Neural progenitor cell (in vitro differentiated cells): ENCODE measurements at regions not wholly inside any gene's neighbourhood (a gene's known extent, or its start where the extent isn't known, plus 50 kb on each side); places are given as distances from the start of the nearest gene placed in this dataset.

ENCODE experiments used
- DNase-seq: peaks from one replicate; pipeline ENCODE4 v3.0.0-alpha.2; 2016; ENCODE audit warnings: low spot score
- H2AFZ ChIP-seq: fragments of 200-600 bp; sonication (generic); replicated peaks from 2 replicates; pipeline ENCODE4 v1.6.1; 2016; ENCODE audit warnings: antibody characterized with exemption
- H3F3A ChIP-seq: fragments of 200-600 bp; sonication (generic); 2 replicates; pipeline ENCODE4 v1.6.1; 2016; ENCODE audit warnings: antibody characterized with exemption, low read depth
- H3K27ac ChIP-seq: fragments of 200-600 bp; sonication (generic); 2 replicates; pipeline ENCODE4 v1.5.1; 2016; ENCODE audit warnings: mild to moderate bottlenecking
- H3K27me3 ChIP-seq: fragments of 200-600 bp; sonication (generic); 2 replicates; pipeline ENCODE4 v1.6.1; 2016; ENCODE audit warnings: mild to moderate bottlenecking, moderate library complexity
- H3K36me3 ChIP-seq: fragments of 200-600 bp; sonication (generic); 2 replicates; pipeline ENCODE4 v1.5.1; 2016
- H3K4me1 ChIP-seq: fragments of 200-600 bp; sonication (generic); 2 replicates; pipeline ENCODE4 v1.6.1; 2016; ENCODE audit warnings: mixed run types
- H3K4me2 ChIP-seq: fragments of 200-600 bp; sonication (generic); 2 replicates; pipeline ENCODE4 v1.6.1; 2016
- H3K4me3 ChIP-seq: fragments of 200-600 bp; sonication (generic); 2 replicates; pipeline ENCODE4 v1.5.1; 2016
- H3K79me2 ChIP-seq: fragments of 200-600 bp; sonication (generic); 2 replicates; pipeline ENCODE4 v1.6.1; 2016; ENCODE audit warnings: low read depth
- H3K9ac ChIP-seq: fragments of 200-600 bp; sonication (generic); 2 replicates; pipeline ENCODE4 v1.6.1; 2016
- H3K9me3 ChIP-seq: fragments of 200-600 bp; sonication (generic); 2 replicates; pipeline ENCODE4 v1.5.1; 2016; ENCODE audit warnings: low read depth
- H4K20me1 ChIP-seq: fragments of 200-600 bp; sonication (generic); 2 replicates; pipeline ENCODE4 v1.6.1; 2016; ENCODE audit warnings: low read depth
- H3K27ac Mint-ChIP-seq: 3 replicates; pipeline ENCODE4 v1.8.0; 2021; ENCODE audit warnings: mixed read lengths
- H3K27me3 Mint-ChIP-seq: 2 replicates; pipeline ENCODE4 v1.8.0; 2022; ENCODE audit warnings: low read depth, mild to moderate bottlenecking, inconsistent platforms, moderate library complexity, mixed read lengths; ENCODE audit not compliant: insufficient read depth
- H3K36me3 Mint-ChIP-seq: 3 replicates; pipeline ENCODE4 v1.8.0; 2021; ENCODE audit warnings: mixed read lengths
- H3K4me1 Mint-ChIP-seq: 3 replicates; pipeline ENCODE4 v1.8.0; 2021; ENCODE audit warnings: mixed read lengths
- H3K4me3 Mint-ChIP-seq: 3 replicates; pipeline ENCODE4 v1.8.0; 2021; ENCODE audit warnings: mild to moderate bottlenecking, moderate library complexity, mixed read lengths
- H3K9me3 Mint-ChIP-seq: 3 replicates; pipeline ENCODE4 v1.8.0; 2020; ENCODE audit warnings: mixed read lengths
- CTCF ChIP-seq: fragments of 200-600 bp; sonication (generic); IDR thresholded peaks from 2 replicates; pipeline ENCODE4 v1.5.1; 2017; ENCODE audit warnings: antibody characterized with exemption, mild to moderate bottlenecking
- EZH2 ChIP-seq: fragments of 200-600 bp; sonication (generic); IDR thresholded peaks from 2 replicates; pipeline ENCODE4 v1.6.1; 2017; ENCODE audit warnings: antibody characterized with exemption, mild to moderate bottlenecking, moderate library complexity
- EZH2phosphoT487 ChIP-seq: fragments of 200-600 bp; sonication (generic); IDR thresholded peaks from 2 replicates; pipeline ENCODE4 v1.6.1; 2017; ENCODE audit warnings: antibody characterized with exemption

GRCh38 chrX:22648281-22648680 is 351.5 kb upstream of the DDX53 start:
- H4K20me1 ChIP-seq: no peaks in the 10 kb centered on the region
- H3K27ac ChIP-seq: no peak overlapping the region
- no peaks in the 10 kb centered on the region for H3K4me1 ChIP-seq
- H3K27me3 ChIP-seq: no peaks in the 10 kb centered on the region
- no peaks in the 10 kb centered on the region for H3K27me3 Mint-ChIP-seq
- H3K9me3 Mint-ChIP-seq: no peaks in the 10 kb centered on the region
- H3K4me2 ChIP-seq: no peak overlapping the region
- no peaks in the 10 kb centered on the region for H3K36me3 ChIP-seq
- H3K9ac ChIP-seq: no peak overlapping the region
- H3K27ac Mint-ChIP-seq: no peak overlapping the region
- no peak for DNase-seq
- H3K4me3 Mint-ChIP-seq: no peak overlapping the region
- H2AFZ ChIP-seq: no peak overlapping the region
- H3K9me3 ChIP-seq: peaks cover 3% of the 10 kb centered on the region
- H3K36me3 Mint-ChIP-seq: no peaks in the 10 kb centered on the region
- TF ChIP-seq CTCF (no peak), EZH2 (no peak), EZH2phosphoT487 (no peak)
- no peaks in the 10 kb centered on the region for H3K79me2 ChIP-seq
- no peaks in the 10 kb centered on the region for H3F3A ChIP-seq
- H3K4me1 Mint-ChIP-seq: no peaks in the 10 kb centered on the region
- no peak overlapping the region for H3K4me3 ChIP-seq

GRCh38 chrX:22650691-22651090 is 349.1 kb upstream of the DDX53 start:
- Histone ChIP-seq H3K27me3 (no peaks in the 10 kb centered on the region), H3K79me2 (no peaks in the 10 kb centered on the region), H3K4me1 (no peaks in the 10 kb centered on the region), H3K4me3 (no peak overlapping the region), H3K9me3 (peaks cover 3% of the 10 kb centered on the region), H3K4me2 (no peak overlapping the region), H2AFZ (no peak overlapping the region), H3K36me3 (no peaks in the 10 kb centered on the region), H3K27ac (no peak overlapping the region), H3K9ac (no peak overlapping the region), H4K20me1 (no peaks in the 10 kb centered on the region), H3F3A (no peaks in the 10 kb centered on the region)
- TF ChIP-seq CTCF (no peak), EZH2phosphoT487 (no peak), EZH2 (no peak)
- H3K27ac Mint-ChIP-seq: no peak overlapping the region
- no peaks in the 10 kb centered on the region for H3K9me3 Mint-ChIP-seq
- no peaks in the 10 kb centered on the region for H3K27me3 Mint-ChIP-seq
- no peak for DNase-seq
- H3K4me1 Mint-ChIP-seq: no peaks in the 10 kb centered on the region
- no peaks in the 10 kb centered on the region for H3K36me3 Mint-ChIP-seq
- no peak overlapping the region for H3K4me3 Mint-ChIP-seq

- no peak overlapping the region for H3K9ac ChIP-seq
- peaks cover 4% of the 10 kb centered on the region for H3K9me3 Mint-ChIP-seq
- H3K27ac Mint-ChIP-seq: no peak overlapping the region
- H3K27ac ChIP-seq: no peak overlapping the region
- H3K9me3 ChIP-seq: no peaks in the 10 kb centered on the region
- no peaks in the 10 kb centered on the region for H3K36me3 Mint-ChIP-seq
- H3K79me2 ChIP-seq: no peaks in the 10 kb centered on the region
- H3F3A ChIP-seq: no peaks in the 10 kb centered on the region
- peak; percentile 52 for DNase-seq
- H3K4me3 ChIP-seq: no peak overlapping the region
- H3K27me3 ChIP-seq: no peaks in the 10 kb centered on the region
- no peaks in the 10 kb centered on the region for H3K36me3 ChIP-seq
- peak overlapping the region; percentile 70 for H2AFZ ChIP-seq
- no peaks in the 10 kb centered on the region for H3K4me1 ChIP-seq
- H3K4me1 Mint-ChIP-seq: no peaks in the 10 kb centered on the region
- TF ChIP-seq CTCF (no peak), EZH2 (no peak), EZH2phosphoT487 (no peak)
- H3K27me3 Mint-ChIP-seq: no peaks in the 10 kb centered on the region
- no peak overlapping the region for H3K4me2 ChIP-seq
- no peak overlapping the region for H3K4me3 Mint-ChIP-seq
- H4K20me1 ChIP-seq: no peaks in the 10 kb centered on the region
Measured at GRCh38 chrX:22652596-22652995, 347.2 kb upstream of the DDX53 start.

GRCh38 chrX:22660756-22661155 is 339.0 kb upstream of the DDX53 start:
- Mint-ChIP-seq H3K27ac (no peak overlapping the region), H3K4me3 (no peak overlapping the region), H3K4me1 (no peaks in the 10 kb centered on the region), H3K36me3 (no peaks in the 10 kb centered on the region), H3K9me3 (peaks cover 4% of the 10 kb centered on the region), H3K27me3 (no peaks in the 10 kb centered on the region)
- no peak for DNase-seq
- peaks cover 2% of the 10 kb centered on the region for H3K9me3 ChIP-seq
- H3F3A ChIP-seq: no peaks in the 10 kb centered on the region
- no peaks in the 10 kb centered on the region for H3K4me1 ChIP-seq
- no peaks in the 10 kb centered on the region for H3K27me3 ChIP-seq
- no peak overlapping the region for H3K9ac ChIP-seq
- no peaks in the 10 kb centered on the region for H3K36me3 ChIP-seq
- no peak overlapping the region for H3K27ac ChIP-seq
- H3K4me3 ChIP-seq: no peak overlapping the region
- H4K20me1 ChIP-seq: no peaks in the 10 kb centered on the region
- TF ChIP-seq EZH2phosphoT487 (no peak), CTCF (no peak)
- no peak overlapping the region for H2AFZ ChIP-seq
- H3K79me2 ChIP-seq: no peaks in the 10 kb centered on the region
- H3K4me2 ChIP-seq: no peak overlapping the region
